ENCODE measurements at regions not wholly inside any gene's neighbourhood (a gene's known extent, or its start where the extent isn't known, plus 50 kb on each side); places are given as distances from the start of the nearest gene placed in this dataset.

- no peak for TF ChIP-seq CTCF (IDR thresholded peaks at IDR 0.05)
- no peak for TF ChIP-seq POLR2A (IDR thresholded peaks at IDR 0.05)
Observed at GRCh38 chr16:18059089-18059488, 277.4 kb downstream of the NPIPA8 start.
